NCI-H2107 treated with DMSO at 0.1 percent for 48 hours (cell line): ENCODE measurements at regions not wholly inside any gene's neighbourhood (a gene's known extent, or its start where the extent isn't known, plus 50 kb on each side); places are given as distances from the start of the nearest gene placed in this dataset.
"Not testable (repeated sequence)": the region's sequence is repeated elsewhere in the genome, so short reads cannot be mapped to it uniquely, and the experiment has no call there.

Experiments
- DNase-seq: peaks from one replicate; lab custom pipeline; 2025; ENCODE audit not compliant: unreplicated experiment; lab: John Stamatoyannopoulos, UW

DNA sequence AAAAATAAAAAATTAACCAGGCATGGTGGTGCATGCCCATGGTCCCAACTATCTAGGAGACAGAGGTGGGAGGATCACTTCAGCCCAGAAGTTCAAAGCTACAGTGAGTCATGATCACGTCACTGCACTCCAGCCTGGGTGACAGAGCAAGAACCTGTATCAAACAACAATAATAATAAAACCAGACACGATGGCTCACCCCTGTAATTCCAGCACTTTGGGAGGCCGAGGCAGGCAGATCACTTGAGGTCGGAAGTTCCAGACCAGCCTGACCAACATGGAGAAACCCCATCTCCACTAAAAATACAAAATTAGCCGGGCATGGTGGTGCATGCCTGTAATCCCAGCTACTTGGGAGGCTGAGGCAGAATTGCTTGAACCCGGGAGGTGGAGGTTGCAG lies 159.4 kb downstream of the SKIDA1 start:
- DNase-seq, result not testable (repeated sequence)

DNA sequence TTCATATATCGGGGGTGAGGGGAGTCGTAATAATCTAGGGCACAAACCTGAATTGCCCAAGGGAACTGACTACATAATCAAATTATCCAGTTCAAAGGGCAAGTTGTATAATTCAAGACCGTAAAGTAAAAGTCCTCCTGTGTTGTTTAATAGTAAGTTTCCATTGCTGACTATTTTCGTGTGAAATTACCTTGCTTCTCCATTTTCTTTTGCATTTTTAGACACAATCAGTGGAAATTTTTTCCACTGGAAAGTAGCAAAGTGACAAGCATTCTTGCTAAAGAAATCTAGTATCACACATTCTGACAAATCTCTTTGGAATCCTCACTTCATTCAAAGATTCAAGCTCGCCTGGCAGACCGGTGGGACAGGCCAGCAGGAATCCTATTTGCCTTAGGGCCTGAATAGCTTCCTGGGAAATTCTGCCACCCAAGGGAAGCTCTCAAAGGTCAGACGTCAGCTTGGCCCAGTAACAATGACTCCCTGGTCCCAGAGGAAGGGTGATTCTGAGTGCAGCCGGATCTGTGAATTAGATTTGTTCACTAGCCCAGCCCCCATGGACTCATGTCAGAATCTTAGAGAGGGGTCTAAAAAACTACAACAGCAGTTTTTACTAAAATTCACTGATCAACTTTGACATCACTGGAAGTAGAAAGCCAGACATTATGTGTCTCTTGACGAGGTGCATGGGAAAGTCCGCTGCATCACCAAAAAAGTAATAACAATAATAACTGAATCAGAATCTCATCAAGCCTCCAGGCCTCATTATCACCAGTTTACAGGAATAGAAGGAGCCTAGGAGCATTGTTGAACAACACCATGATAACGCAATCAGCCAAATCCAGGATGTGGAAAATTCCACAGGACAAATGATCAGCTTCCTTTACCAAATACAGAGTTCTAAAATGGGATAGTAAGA lies 161.0 kb downstream of the SKIDA1 start:
- DNase-seq, result no peak

DNA sequence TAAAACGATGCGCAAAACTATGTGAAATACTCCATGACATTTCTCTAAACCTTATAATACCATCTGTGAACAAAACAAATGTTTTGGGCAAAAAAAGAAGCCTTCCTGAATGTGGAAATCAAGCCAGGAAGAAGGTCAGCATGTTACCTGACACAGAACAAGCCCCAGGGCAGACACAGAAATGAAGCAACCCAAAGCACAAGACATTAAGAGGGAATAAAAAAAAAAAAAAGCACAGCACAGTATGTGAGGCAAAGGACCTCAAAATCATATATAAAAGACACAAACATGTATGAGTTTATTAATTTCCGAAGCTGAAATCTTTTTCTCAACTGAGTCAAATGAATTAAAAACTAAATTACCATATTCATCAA lies 161.8 kb downstream of the SKIDA1 start:
- DNase-seq, result no peak

DNA sequence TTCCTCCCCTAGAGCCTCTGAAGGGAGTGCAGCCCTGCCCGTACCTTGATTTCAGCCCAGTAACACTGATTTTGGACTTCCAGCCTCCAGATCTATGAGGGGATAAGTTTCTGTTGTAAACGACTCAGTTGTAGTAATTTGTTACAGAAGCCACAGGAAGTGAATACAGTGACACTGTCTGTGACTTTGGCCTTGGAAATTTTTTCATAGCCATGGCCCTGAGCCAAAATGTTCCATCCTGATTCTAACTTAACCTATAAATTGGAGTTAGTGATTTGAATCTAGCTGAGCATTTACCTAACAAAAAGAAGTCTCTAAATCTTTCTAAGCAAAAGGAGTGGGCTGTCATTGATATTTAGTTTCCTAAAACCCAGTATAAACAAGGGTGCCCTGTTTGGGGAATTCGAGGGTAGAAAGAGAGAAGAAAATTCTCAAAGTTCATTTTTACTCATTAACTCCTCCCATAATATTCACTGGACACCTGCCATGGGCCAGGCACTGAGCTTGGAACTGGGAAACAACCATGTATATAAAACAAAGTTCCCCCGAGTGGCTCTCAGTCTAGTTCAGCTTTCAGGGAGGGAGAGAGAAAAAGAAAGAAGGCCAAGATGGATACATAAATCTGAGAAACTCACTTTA lies 162.3 kb downstream of the SKIDA1 start:
- DNase-seq, result no peak

DNA sequence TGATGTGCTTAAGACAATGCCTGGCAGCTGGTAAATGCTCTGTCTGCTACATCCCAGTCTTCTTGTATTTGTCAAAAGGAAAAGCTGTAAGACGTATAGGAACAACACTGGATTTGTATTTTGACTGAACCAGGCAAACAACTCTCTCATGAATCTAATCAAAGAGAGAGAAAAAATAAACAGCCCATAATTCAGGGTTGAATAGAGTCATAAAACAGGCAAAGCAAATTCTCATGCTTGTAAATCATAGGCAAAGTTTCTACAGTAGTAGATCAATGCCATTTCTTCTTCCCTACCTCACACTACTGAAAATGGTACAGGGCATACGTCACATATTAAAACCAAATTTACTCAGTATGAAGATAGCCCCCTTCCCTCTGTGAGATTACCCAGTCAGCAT lies 166.3 kb downstream of the SKIDA1 start:
- no peak for DNase-seq

DNA sequence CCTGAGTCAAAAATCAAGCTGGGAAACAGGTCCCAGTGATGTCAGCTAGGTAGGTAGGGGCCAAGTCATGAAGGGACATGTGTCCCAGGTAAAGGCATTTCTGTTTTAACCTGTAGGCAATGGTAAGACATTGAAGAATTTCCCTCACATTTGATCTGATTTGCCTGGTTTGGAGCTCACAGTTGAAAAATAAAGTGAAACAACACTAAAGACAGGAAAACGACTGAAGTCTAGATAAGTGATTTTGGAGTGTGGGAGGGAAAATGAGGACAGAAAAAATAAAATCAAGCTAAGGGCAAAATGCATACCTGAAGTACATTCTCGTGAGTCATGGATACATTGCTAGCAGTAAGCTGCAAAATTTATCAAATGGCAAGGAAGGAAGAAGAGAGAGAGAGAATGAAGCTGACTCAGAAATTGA lies 169.9 kb downstream of the SKIDA1 start:
- DNase-seq, result no peak

DNA sequence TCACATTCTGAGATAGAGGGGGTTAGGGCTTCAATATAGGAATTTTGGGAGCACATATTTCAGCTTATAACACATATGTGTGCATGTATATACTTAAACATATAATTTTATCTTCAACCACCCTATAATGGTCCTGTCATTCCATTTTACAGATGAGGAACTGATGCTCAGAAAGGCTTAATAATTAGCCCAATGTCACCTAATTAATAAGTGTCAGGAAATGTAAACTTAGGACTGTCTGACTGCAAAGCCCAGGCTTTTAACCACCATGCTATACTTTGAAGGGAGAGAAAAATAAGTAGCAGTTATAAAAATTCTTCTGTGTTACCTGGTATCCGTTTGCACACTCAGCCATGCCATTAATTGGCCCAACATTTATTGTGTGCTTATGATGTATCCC lies 172.6 kb downstream of the SKIDA1 start:
- DNase-seq, result no peak

- DNase-seq, result not testable (repeated sequence)
These were observed 173.9 kb downstream of the SKIDA1 start for GRCh38 chr10:21351594-21351993.

DNA sequence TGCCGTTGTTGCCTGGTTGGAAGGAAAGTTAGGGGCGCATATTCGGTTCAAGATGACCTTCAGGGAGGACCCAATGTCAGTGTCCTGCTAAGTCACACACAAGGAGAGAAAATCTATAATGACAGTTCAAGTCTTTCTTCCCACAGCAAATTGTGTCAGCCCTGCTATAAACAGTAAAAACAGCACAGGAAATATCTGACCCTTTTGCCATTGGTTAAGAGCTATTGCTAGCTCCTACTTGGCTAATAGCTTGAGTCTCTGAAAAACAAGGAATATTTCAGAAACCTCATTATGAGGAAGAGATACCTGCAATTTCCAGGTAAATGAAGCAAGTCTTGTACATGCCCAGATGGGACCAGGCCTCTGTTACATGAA lies 175.6 kb downstream of the SKIDA1 start:
- no peak for DNase-seq

GRCh38 chr10:21347785-21348170 lies 177.7 kb downstream of the SKIDA1 start:
- no peak for DNase-seq

- no peak for DNase-seq
These were observed 178.3 kb downstream of the SKIDA1 start for GRCh38 chr10:21347043-21347784.

- DNase-seq, result no peak
These were observed 182.4 kb downstream of the SKIDA1 start for GRCh38 chr10:21343087-21343486.

- not testable (repeated sequence) for DNase-seq
These were observed 183.0 kb downstream of the SKIDA1 start for GRCh38 chr10:21342499-21342898.

- no peak for DNase-seq
These were observed 185.2 kb downstream of the SKIDA1 start for GRCh38 chr10:21340331-21340730.

DNA sequence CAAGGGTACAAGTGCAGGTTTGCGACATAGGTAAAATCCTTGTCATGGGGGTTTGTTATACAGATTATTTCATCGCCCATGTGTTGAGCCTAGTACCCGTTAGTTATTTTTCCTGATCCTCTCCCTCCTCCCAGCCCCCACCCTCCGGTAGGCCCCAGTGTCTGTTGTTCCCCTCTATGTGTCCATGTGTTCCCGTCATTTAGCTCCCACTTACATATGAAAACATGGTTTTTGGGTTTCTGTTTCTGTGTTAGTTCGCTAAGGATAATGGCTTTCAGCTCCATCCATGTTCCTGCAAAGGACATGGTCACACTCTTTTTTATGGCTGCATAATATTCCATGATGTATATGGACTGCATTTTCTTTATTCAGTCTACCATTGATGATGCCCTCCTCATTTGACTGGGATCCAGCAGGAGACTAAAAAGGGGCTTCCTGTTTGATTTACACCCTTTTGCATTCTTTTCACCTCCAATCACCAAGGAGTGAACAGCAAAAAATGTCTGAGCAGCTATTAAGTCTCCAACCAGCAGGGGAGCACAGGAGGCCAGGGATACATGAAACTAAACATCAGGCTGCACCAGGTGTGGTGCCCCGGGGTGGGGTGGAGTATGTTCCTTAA lies 188.2 kb downstream of the SKIDA1 start:
- no peak for DNase-seq

GRCh38 chr10:21336476-21337170 lies 188.9 kb downstream of the SKIDA1 start:
- no peak for DNase-seq

- DNase-seq, result no peak
These were observed 190.4 kb downstream of the SKIDA1 start for GRCh38 chr10:21334891-21335696.

DNA sequence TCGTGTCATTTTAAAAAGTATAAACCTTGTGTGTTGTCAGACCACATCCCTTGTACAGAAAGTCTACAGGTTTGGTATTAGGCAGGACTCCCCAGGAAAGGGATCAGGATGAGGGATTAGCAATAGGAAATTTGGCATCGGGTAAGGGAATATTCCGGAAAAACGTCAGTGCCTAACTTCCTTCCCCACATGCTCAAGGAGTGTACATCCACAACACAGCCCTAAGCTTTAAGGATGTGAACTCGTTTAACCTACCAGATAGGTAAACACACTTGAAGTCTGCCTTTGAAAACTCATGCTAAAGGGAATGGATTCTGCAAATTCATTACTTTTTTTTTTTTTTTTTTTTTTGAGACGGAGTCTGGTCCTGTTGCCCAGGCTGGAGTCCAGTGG lies 194.9 kb downstream of the SKIDA1 start:
- DNase-seq, result no peak

DNA sequence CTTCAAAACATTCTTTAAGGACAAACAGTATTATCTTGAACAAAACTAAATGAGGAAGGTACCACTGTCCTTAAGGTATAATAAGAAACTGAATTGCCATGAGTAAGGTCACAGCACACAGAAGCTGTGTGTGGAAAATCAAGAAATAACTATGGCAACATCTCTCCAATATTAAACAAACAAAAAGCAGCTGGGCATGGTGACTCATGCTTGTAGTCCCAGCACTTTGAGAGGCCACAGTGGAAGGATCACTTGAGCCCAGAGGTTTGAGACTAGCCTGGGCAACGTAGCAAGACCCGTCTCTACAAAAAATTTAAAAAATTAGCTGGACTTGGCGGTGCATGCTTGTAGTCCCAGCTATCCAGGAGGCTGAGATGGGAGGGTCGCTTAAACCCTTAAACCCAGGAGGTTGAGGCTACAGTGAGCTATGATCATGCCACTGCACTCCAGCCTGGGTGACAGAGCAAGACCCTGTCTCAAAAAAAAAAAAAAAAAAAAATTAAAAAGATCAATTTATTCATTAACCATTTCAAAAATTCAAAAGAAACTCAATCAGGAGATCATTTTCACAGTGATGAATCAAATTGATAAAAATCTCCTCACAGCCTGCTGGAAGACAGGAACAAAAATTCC lies 195.4 kb downstream of the SKIDA1 start:
- DNase-seq, result no peak
